ENCODE measurements at regions not wholly inside any gene's neighbourhood (a gene's known extent, or its start where the extent isn't known, plus 50 kb on each side); places are given as distances from the start of the nearest gene placed in this dataset.

DNA sequence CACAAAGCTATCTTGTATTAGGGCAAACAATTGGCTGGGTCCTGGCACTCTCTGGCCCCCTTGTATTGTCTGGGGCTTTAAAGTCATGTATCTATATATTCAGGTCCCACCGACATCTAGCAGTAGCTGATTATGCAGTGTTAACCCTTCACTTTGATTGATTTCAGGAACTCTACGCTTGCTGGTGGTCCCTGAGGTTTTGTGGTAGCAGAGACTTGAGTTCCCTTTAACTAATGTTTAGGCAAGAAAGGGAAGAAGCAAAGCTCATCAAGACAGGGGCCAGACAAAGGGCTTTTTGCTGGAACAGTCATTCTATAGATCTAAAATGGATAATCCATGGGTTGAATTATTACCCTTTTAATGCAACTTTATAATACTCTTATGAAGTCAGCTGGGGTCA is 95.3 kb upstream of the EPB41L3 start:
- Histone ChIP-seq H3K36me3 (ENCODE audit: control insufficient read depth, insufficient read depth, low read length) (no peaks in the 10 kb centered on the region), H3K4me3 (ENCODE audit: low read depth, low read length) (no peak overlapping the region), H3K27me3 (ENCODE audit: control insufficient read depth, insufficient read depth, low read length) (no peaks in the 10 kb centered on the region)
- TF ChIP-seq, protein P1, sequence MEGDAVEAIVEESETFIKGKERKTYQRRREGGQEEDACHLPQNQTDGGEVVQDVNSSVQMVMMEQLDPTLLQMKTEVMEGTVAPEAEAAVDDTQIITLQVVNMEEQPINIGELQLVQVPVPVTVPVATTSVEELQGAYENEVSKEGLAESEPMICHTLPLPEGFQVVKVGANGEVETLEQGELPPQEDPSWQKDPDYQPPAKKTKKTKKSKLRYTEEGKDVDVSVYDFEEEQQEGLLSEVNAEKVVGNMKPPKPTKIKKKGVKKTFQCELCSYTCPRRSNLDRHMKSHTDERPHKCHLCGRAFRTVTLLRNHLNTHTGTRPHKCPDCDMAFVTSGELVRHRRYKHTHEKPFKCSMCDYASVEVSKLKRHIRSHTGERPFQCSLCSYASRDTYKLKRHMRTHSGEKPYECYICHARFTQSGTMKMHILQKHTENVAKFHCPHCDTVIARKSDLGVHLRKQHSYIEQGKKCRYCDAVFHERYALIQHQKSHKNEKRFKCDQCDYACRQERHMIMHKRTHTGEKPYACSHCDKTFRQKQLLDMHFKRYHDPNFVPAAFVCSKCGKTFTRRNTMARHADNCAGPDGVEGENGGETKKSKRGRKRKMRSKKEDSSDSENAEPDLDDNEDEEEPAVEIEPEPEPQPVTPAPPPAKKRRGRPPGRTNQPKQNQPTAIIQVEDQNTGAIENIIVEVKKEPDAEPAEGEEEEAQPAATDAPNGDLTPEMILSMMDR (IDR thresholded peaks at IDR 0.05; ENCODE audit: insufficient read depth, low read length, severe bottlenecking), result no peak
- FAIRE-seq (no peak), DNase-seq (ENCODE audit: low read depth) (no peak)

DNA sequence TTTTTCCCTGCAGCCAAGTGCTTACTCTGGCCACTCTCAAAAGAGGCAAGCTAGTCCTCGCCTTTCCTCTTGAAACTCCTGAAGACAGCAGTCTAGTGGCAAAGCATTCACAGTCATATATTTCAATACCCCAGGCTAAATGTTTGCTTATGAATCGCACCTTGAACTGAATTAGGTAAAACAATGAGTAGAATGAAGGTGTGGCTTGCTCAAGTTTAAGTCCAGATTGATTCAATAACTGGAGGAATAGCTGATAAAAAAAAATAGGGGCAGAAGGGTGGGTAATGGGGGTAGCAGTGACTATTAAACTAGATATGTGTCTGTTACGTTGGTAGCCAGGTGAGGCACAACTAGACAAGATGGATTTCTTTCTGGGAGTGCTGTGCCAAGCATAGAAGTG is 88.2 kb upstream of the EPB41L3 start:
- no peak for FAIRE-seq
- Histone ChIP-seq H3K4me3 (ENCODE audit: low read depth, low read length) (no peak overlapping the region), H3K27me3 (ENCODE audit: control insufficient read depth, insufficient read depth, low read length) (peaks cover 19% of the 10 kb centered on the region), H3K36me3 (ENCODE audit: control insufficient read depth, insufficient read depth, low read length) (no peaks in the 10 kb centered on the region)
- TF ChIP-seq, protein P1 (IDR thresholded peaks at IDR 0.05; ENCODE audit: insufficient read depth, low read length, severe bottlenecking), result no peak
- no peak for DNase-seq (ENCODE audit: low read depth)

DNA sequence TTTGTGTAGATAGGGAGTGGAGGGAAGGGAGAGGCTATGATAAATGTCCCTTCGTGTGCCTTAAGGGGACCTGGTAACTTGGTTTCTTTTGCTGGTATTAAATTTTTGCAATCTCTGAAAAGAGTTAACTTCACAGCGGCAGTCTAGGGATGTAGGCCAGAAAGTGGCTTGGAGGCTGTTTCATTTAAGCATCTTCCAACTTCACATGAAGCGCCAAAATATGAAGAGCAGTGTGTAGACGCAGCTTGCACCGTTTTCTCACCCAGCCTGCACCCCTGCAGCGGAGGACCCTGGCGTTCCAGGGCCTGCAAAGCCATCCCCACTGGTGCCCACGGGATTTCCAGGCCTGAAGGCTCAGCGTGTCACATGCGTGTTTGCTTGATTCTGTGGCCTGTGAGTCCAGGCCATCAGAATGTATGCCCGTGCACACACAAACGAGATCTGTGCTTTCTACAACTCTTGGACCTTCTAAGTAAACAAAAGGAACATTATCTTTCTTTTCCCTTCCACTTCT is 87.2 kb upstream of the EPB41L3 start:
- no peak for FAIRE-seq
- TF ChIP-seq, protein P1 (IDR thresholded peaks at IDR 0.05; ENCODE audit: insufficient read depth, low read length, severe bottlenecking), result no peak
- peaks cover 21% of the 10 kb centered on the region for H3K27me3 ChIP-seq (ENCODE audit: control insufficient read depth, insufficient read depth, low read length)

DNA sequence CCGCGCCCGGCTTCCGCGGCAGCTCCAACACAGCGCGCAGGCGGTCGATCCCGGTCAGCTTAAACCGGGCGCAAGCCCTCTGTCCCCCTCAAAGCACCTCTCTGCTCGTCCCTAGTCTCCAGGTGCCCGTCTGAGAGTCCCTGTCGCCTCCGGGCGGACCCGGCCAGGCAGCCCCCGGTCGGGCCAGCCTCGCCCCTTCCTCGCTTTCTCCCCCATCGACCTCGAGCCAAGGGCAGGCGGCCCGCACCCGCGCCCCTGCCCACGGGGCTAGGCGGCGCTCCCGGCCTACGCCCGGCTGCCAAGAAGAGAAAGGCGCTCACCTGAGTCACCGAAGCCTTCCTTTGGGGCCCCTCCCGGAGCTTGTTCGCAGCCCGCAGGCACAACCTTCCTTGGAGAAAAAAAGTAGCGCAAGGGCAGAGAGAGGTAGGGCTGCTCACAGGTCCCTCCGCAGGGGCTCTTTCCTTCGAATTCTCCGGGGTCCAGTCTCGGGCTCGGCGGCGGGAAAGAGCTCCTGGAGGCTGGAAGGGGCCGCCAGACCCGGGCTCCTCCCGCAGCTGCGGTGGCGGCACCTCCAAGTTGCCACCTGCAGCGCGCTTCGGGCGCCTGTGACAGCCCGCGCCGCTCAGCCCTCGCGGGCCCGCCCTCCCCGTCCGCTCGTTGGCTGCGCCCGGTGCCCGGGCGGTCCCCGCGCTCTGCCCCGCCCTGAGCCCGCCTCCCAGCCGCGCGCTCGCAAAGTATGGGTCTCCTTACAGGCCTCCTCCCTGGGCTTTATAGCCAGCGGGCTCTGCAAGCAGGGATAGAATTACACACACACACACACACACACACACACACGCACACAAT is 86.5 kb upstream of the EPB41L3 start:
- TF ChIP-seq, protein P1 (IDR thresholded peaks at IDR 0.05; ENCODE audit: insufficient read depth, low read length, severe bottlenecking), result no peak
- DNase-seq (ENCODE audit: low read depth), result peak; percentile 13
- no peaks in the 10 kb centered on the region for H3K36me3 ChIP-seq (ENCODE audit: control insufficient read depth, insufficient read depth, low read length)
- H3K27me3 ChIP-seq (ENCODE audit: control insufficient read depth, insufficient read depth, low read length), result peaks cover 21% of the 10 kb centered on the region
- FAIRE-seq, result no peak
- no peak overlapping the region for H3K4me3 ChIP-seq (ENCODE audit: low read depth, low read length)

More for the DNA sequence above, 87.2 kb upstream of the EPB41L3 start:
- no peaks in the 10 kb centered on the region for H3K36me3 ChIP-seq (ENCODE audit: control insufficient read depth, insufficient read depth, low read length)
- no peak for DNase-seq (ENCODE audit: low read depth)
- no peak overlapping the region for H3K4me3 ChIP-seq (ENCODE audit: low read depth, low read length)

DNA sequence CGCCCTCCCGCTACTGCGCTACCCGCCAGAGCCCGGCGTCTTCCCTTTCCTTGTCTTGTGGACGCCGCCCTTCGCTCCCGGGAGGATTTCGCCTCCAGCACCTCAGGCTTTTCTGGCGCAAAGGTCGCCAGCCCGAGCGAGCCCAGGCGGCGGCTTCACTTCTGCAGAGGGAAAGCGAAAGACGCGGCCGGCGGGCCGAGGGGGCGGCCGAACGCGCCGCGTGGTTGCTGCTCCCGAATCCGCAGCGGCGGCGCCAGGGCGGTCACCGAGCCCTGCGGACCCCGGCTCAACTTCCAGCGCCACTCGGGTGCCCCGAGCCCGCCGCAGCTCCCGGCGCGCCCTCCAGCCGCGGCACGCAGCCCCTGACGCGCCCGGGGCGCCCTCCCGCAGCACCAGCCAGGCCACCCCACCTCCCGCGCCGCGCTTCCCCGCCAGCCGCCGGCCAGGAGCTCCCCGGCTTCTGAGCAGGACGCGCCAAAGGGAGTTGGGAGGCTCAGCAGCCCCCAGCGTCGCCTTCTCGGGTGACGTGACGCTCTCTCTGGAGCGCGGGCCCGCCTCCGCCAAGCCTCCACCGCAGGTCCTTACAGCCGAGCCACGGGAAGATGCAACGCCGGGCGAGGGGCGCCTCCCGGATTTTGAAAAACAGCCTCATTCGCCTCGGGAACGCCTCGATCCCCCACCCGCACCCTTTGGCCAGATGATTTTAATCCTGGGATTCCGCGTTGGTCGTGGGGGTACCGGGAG is 84.9 kb upstream of the EPB41L3 start:
- peaks cover 21% of the 10 kb centered on the region for H3K27me3 ChIP-seq (ENCODE audit: control insufficient read depth, insufficient read depth, low read length)
- DNase-seq (ENCODE audit: low read depth), result no peak
- TF ChIP-seq, protein P1 (IDR thresholded peaks at IDR 0.05; ENCODE audit: insufficient read depth, low read length, severe bottlenecking), result no peak
- H3K4me3 ChIP-seq (ENCODE audit: low read depth, low read length), result peak overlapping the region; percentile 22
- H3K36me3 ChIP-seq (ENCODE audit: control insufficient read depth, insufficient read depth, low read length), result no peaks in the 10 kb centered on the region
- no peak for FAIRE-seq
